Chondrocyte (in vitro differentiated cells): ENCODE measurements at regions not wholly inside any gene's neighbourhood (a gene's known extent, or its start where the extent isn't known, plus 50 kb on each side); places are given as distances from the start of the nearest gene placed in this dataset.

Source experiments
- DNase-seq: peaks from one replicate; pipeline ENCODE4 v3.0.0; 2021; ENCODE audit warnings: mixed read lengths, low spot score
- H3K27ac Mint-ChIP-seq: one replicate; pipeline ENCODE4 v1.8.0; 2021; ENCODE audit warnings: mild to moderate bottlenecking, moderate library complexity, mixed read lengths; ENCODE audit not compliant: unreplicated experiment
- H3K27me3 Mint-ChIP-seq: 2 replicates; pipeline ENCODE4 v1.8.0; 2021; ENCODE audit warnings: low read depth, mixed read lengths
- H3K36me3 Mint-ChIP-seq: 2 replicates; pipeline ENCODE4 v1.8.0; 2021; ENCODE audit warnings: low read depth, mixed read lengths
- H3K4me1 Mint-ChIP-seq: 2 replicates; pipeline ENCODE4 v1.8.0; 2021; ENCODE audit warnings: low read depth, mild to moderate bottlenecking, mixed read lengths
- H3K4me3 Mint-ChIP-seq: one replicate; pipeline ENCODE4 v1.8.0; 2021; ENCODE audit warnings: mild to moderate bottlenecking, moderate library complexity, mixed read lengths; ENCODE audit not compliant: unreplicated experiment
- H3K9me3 Mint-ChIP-seq: 2 replicates; pipeline ENCODE4 v1.8.0; 2021; ENCODE audit warnings: low read depth, mixed read lengths
- CTCF ChIP-seq: fragments of 200-600 bp; sonication (generic); IDR thresholded peaks from 2 replicates; pipeline ENCODE4 v1.5.0; 2021; ENCODE audit warnings: antibody characterized with exemption, mild to moderate bottlenecking, moderate library complexity

DNA sequence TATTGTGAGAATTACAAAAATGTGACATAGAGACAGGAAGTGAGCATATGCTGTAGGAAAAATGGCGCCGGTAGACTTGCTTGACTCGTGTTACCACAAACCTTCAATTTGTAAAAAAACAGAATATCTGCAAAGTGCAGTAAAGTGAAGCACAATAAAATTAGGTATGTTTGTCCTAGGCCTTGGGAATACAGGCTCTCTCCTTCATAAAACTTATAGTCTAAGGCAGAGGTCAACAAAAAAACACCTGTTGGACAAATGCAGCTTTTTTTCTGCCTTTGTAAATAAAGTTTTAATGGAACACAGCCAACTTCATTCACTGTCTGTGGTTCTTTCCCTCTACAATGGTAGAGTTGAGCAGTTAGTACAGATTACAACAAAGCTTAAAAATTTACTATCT, 216.8 kb upstream of the SATB1 start:
- no peak for TF ChIP-seq CTCF
- Mint-ChIP-seq H3K36me3 (no peaks in the 10 kb centered on the region), H3K4me3 (no peak overlapping the region), H3K9me3 (peaks cover 15% of the 10 kb centered on the region), H3K4me1 (no peaks in the 10 kb centered on the region), H3K27me3 (peaks cover under 1% of the 10 kb centered on the region), H3K27ac (no peak overlapping the region)
- no peak for DNase-seq

GRCh38 chr3:18635215-18635614, 210.1 kb upstream of the SATB1 start:
- H3K27me3 Mint-ChIP-seq, result peaks cover 1% of the 10 kb centered on the region
- peaks cover 13% of the 10 kb centered on the region for H3K9me3 Mint-ChIP-seq
- H3K4me1 Mint-ChIP-seq, result no peaks in the 10 kb centered on the region
- DNase-seq, result no peak
- H3K36me3 Mint-ChIP-seq, result no peaks in the 10 kb centered on the region
- no peak for TF ChIP-seq CTCF
- no peak overlapping the region for H3K27ac Mint-ChIP-seq
- H3K4me3 Mint-ChIP-seq, result no peak overlapping the region

DNA sequence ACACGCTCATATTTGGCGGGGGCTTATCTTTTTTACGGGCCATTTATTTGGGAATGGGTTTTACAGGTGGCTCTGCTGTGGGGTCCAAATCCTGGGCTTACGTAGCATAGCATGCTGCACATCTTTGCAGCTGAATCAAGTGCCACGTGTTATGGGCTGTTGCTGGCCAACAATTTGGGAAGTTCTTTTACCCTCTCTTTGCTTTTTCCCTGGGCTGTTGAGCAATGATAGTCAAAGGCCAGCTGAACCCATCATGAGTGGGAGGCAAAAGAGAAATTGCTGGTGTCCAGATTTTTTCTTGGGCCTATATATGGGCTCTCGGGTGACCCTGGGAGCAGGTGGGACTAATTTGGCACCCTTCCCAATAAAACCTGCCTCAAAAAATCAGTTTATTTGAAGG, 209.3 kb upstream of the SATB1 start:
- Mint-ChIP-seq H3K27ac (no peak overlapping the region), H3K4me1 (no peaks in the 10 kb centered on the region), H3K36me3 (no peaks in the 10 kb centered on the region), H3K27me3 (peaks cover 1% of the 10 kb centered on the region), H3K4me3 (no peak overlapping the region), H3K9me3 (peaks cover 12% of the 10 kb centered on the region)
- no peak for TF ChIP-seq CTCF
- DNase-seq, result no peak

- H3K27ac Mint-ChIP-seq, result no peak overlapping the region
- no peaks in the 10 kb centered on the region for H3K36me3 Mint-ChIP-seq
These were observed 207.9 kb upstream of the SATB1 start for GRCh38 chr3:18633002-18633401.

GRCh38 chr3:18630295-18630694, 205.2 kb upstream of the SATB1 start:
- peaks cover 16% of the 10 kb centered on the region for H3K9me3 Mint-ChIP-seq
- no peak overlapping the region for H3K27ac Mint-ChIP-seq
- no peaks in the 10 kb centered on the region for H3K36me3 Mint-ChIP-seq
- no peak for DNase-seq
- no peak for TF ChIP-seq CTCF
- no peak overlapping the region for H3K4me3 Mint-ChIP-seq
- H3K27me3 Mint-ChIP-seq, result peaks cover 3% of the 10 kb centered on the region
- H3K4me1 Mint-ChIP-seq, result no peaks in the 10 kb centered on the region

More at GRCh38 chr3:18633002-18633401, 207.9 kb upstream of the SATB1 start:
- no peak for DNase-seq
- Mint-ChIP-seq H3K27me3 (peaks cover 3% of the 10 kb centered on the region), H3K4me1 (no peaks in the 10 kb centered on the region), H3K4me3 (no peak overlapping the region), H3K9me3 (peaks cover 12% of the 10 kb centered on the region)
- no peak for TF ChIP-seq CTCF
